ENCODE measurements at regions not wholly inside any gene's neighbourhood (a gene's known extent, or its start where the extent isn't known, plus 50 kb on each side); places are given as distances from the start of the nearest gene placed in this dataset.

- no peak for TF ChIP-seq EZH2 (IDR thresholded peaks at IDR 0.05; ENCODE audit: insufficient read depth, poor library complexity, severe bottlenecking)
- no peak for TF ChIP-seq EZH2phosphoT487 (IDR thresholded peaks at IDR 0.05; ENCODE audit: insufficient read depth, low read depth)
Measured at GRCh38 chr20:63138855-63139341, 77.0 kb downstream of the YTHDF1 start.
